Stimulated activated CD4-positive, alpha-beta T cell treated with anti-CD3 and anti-CD28 coated beads, Interleukin-1b, Interleukin-23, amount 100 ng/mL, for 48 hours (primary cell): ENCODE measurements at regions not wholly inside any gene's neighbourhood (a gene's known extent, or its start where the extent isn't known, plus 50 kb on each side); places are given as distances from the start of the nearest gene placed in this dataset.

Source experiments
- DNase-seq: peaks from one replicate; pipeline ENCODE4 v3.0.0-alpha.2; 2020

DNA sequence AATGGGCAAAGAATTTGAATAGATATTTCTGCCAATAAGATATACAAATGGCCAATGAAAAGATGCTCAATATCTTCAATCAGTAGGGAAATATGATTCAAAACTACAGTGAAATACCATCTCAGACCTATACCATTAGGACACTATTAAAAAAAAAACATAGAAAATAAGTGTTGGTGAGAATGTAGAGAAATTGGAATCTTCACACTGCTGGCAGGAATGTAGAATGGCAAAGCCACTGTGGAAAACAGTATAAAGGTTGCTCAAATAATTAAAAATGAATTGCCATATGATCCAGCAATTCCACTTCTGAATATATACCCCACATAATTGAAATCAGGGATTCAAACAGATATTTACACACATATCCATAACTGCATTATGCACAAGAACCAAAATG lies 88.1 kb upstream of the STARD13 start:
- no peak for DNase-seq

DNA sequence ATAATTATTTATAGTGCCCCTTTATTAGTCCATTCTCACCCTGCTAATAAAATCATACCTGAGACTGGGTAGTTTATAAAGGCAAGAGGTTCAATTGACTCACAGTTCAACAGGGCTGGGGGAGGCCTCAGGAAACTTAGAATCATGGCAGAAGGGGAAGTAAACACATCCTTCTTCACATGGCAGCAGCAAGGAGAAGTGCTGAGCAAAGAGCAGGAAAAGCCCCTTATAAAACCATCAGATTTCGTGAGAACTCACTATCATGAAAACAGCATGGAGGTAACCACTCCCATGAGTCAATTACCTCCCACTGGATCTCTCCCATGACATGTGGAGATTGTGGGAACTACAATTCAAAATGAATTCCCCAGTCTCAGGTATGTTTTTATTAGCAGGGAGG lies 89.9 kb upstream of the STARD13 start:
- DNase-seq: no peak

DNA sequence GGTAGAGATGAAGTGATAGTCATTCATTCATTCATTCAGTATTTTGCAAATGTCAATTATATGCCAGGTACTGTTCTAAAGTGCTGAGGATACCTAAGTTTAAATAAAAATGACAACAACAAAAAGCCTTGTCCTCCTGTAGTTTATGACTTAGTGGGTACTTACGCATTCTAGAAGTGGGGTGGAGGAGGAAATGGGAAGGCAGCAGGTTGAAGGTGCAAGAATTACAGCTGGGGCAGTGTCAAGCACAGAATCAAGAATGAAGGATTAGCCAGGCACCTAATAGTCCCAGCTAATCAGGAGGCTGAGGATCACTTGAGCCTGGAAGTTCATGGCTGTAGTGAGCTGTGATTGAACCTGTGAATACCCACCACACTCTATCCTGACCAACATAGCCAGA lies 90.7 kb upstream of the STARD13 start:
- no peak for DNase-seq

DNA sequence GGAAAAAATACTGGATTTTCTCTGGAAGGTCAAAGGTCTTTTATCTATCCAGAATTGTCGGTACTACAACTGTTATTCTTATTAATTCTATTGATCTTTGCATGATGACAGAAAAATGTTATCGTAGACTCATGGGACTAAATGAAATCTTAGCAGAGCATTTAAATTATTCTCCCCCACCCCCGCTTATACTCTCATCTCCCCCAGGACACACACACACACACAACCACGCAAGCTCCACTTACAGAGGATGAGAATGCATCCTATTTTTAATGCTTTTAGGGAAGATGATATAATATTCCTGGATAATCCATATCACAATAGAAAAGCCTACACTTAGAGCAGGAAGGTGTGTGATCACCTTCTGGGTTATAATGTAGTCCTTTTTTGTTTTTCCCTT lies 91.9 kb upstream of the STARD13 start:
- DNase-seq: no peak

DNA sequence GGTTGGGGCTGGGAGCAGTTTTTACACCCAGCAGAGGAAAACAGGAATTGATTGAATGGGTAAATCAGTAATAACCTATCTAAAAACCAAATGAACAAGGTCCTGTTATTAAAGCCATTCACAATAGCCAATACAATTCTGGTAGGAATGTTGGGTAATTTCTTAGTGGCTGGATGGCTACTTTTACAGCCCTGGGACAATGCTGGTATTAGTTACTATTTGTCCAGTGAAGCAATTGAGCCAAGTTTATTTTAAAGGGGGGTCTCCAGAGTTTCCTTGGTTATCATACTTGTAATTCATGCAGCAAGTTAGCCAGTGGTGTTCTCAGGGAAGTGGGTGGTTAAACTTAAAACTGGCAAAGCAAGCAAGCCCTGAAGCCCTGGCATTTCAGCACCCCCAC lies 92.3 kb upstream of the STARD13 start:
- DNase-seq: no peak

DNA sequence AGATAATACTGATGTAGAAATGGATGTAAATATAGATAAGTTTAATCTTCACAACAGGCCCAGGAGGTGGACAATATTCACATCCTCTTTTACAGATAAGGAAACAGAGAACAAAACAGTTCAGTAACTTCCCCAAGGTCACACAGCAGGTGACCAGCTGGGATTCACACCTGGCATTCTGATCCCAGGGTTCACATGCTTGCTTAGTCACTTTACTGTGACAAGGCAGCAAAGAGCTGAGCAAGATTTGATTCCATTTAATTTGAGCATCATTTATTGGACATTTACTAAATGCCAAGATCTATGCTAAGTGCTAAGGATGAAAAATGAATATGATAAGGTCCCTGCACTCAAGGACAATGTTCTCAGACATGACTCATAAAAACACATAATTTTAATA lies 94.1 kb upstream of the STARD13 start:
- no peak for DNase-seq

DNA sequence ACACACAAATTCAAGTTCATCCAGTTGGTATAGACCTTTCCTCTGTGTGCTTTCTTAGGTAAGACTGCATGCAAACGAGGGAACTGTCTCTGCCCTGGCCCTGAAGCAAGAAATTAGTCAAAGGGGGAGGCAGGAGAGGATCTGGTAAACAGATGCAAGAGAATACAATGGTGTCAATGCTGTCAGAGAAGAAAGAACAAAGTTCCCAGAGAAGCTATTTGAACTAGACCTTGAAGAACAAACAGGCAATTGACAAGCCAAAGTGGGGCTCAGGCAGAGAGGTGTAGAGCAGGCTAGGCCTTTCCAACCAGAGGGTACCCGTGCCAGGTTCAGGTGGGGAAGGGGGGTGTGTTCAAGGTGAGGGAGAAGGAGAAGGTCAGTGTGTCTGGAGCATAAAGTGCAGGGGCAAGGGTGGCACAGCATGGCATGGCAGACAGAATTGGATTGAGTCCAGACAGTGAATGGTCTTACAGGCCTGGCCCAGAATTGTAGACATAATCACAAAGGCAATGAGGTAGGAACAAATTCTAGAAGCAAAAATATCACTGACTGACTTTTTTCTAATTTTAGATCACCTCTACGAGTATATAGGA lies 95.0 kb upstream of the STARD13 start:
- DNase-seq: no peak

DNA sequence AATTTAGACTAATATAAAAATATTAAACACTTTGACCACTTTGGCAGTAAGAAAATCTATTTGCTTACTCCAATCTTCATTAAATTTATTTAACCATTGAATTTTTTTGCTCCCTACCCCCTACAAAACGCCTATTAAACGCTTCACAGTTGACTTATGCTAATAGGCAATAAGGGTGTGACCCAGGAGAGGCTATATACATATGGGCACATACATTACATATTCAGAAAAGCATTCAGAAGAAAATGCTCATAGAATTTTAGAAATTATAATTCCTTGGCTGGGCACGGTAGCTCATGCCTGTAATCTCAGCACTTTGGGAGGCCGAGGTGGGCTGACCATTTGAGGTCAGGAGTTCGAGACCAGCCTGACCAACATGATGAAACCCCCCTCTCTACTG lies 95.6 kb upstream of the STARD13 start:
- DNase-seq: no peak

DNA sequence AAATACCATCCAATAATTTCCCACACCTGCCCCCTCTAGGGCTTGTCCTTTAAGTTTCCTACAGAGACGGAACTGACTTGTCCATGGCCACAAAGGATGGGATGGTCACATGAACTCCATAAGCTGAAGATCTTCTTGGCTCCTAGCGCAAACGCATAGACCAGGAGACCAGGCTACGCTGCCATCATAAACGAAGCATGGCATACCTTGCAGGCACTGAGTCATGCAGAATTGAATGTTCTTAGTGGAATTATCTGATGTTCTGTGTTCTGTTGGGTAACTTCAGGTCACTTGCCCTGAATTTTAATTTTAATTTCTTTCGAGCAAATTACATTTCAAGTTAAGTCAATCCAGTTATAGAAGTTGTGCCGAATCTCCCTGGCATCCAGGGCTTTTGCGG lies 96.4 kb upstream of the STARD13 start:
- no peak for DNase-seq

DNA sequence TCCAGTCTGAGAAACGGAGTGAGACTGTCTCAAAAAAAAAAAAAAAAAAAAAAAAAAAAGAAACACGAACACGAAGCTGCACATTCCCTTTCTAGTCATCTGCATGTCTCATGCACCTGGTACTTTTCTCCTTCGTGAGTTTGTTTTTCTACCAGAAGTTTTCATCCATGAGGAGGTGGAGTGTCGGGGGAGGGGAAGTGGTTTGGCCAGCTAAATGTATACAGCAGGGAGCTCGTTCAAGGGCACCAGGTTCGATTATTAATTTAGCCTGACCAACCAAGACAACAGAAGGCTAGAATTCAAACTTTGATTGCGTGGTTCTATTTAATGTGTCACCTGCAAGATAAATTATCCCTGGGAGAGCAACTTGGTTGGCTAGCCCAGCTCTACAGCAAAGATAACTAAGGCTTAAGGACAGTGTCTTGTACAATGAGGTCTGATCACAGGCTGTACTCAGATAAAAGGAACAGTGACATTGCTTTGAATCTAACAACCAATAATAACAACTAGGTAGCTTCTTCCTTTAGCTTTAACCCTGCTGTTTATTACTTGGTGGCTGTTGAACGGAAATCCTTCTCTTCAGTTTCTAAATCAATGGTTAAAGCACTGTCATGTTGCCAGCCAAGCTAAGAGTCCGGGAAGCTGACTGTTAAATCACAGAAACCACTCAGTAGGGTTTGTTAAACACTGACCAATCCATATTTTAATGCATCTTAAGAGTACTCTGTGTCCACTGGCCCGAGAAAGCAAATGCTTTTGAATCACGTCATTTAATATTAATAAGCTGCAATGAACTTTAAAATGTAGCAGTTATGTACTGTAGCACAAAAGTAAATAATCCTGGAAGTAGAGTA lies 98.4 kb upstream of the STARD13 start:
- no peak for DNase-seq

DNA sequence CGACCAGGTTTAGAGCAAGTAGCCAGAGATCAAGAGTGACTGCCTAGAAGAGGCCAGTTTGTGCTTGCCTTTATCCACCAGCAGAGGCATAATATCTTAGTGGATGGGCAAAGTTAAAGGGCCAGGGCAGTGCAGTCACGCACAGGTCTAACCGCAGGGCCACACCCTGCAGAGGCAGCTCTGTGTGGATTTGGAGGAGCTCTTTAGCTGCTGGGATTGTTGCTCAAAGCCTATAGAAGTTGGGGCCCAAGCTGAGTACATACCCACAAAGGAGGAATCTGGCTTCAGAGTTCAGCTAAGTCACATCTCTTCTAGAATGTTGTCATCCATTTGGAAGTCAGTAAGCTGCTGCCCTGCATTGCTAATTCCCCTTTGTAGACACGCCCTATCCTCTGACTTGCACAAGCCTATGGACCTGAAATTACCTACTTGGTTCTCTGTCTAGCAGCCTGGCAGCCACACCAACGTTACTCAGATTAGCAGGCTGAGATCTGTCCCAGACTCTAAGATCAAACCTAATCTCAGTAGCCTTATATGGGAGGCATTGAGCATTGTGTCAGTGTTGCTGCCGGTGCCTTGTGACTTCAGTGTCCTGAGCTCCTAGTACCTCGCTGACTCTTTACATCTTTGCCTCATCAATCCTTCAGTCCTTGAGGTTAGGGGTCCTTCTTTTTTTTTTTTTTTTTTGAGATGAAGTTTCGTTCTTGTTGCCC lies 102.9 kb upstream of the STARD13 start:
- DNase-seq: no peak

DNA sequence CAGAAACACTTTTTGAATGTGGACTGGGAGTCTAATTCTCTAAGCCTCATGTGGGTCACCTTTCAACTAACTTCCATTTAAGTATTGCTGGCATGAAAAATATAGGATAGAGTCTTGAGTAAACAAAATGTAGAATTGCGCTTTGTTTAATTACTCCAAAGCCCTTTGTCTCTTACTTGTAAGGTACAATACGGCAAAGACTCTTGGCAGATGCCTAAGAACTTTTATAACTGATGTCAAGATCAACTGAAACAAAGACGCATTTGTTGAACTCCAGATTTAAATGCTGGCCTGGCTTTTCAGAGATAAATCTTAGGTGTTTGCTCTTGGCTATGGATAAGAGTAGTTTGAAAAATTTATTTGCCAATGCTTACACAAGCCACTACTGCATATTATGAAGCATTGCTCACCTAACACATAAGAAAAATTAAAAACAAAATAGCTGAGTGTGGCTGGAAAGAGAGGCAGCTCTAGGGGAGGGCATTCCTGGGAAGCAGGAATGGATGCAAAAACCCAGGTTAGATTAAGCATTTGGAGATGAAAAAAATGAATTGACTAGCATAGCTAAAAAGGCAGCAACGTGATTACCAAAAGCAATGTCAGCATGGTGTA lies 107.3 kb upstream of the STARD13 start:
- no peak for DNase-seq

DNA sequence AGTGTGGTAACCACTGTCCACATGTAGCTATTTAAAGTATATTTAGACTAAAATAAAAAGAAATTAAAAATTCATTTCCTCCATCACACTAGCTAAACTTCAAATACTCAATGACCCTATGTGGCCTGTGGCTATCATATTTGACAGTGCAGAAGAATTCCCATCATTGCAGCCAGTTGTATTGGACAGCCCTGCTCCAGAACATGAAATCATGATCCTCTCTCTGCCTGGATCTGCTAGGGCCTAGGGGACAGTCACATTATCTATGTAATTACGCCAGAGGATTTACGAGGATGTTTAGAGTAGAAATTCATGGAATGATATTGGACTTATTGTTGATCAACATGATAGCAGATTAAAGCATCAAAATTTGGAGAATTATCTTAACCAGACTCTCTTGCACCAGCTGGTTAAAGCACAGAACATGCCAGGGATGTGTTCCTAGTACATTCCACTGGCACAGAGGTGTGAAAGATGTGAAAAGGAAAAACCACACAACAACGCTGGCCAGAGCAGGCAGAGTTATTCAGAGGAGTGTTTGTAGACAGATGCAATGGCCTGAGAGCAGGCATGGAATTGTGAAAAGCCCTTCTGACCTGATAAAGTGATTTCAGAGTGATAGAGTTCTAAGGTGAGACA lies 108.9 kb upstream of the STARD13 start:
- DNase-seq: no peak

DNA sequence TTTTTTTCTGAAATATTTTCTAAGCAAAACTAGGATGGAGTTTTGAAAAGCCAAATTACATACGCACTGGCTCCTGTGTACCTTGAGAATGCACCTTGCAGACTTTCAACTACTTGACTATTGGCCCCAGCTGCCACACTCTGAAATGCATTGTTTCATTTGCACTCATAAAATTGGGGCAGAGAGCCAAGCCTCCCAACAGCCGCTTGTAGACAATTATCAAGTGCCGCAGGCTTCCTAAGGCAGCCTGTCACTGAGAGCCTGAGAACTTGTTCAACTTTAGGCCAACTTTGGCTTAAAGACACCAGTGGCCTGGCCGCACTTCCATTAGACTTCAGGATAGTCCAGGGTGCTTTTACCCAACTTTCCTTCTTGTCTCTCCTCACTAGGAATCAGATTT lies 115.7 kb upstream of the STARD13 start:
- DNase-seq: no peak

DNA sequence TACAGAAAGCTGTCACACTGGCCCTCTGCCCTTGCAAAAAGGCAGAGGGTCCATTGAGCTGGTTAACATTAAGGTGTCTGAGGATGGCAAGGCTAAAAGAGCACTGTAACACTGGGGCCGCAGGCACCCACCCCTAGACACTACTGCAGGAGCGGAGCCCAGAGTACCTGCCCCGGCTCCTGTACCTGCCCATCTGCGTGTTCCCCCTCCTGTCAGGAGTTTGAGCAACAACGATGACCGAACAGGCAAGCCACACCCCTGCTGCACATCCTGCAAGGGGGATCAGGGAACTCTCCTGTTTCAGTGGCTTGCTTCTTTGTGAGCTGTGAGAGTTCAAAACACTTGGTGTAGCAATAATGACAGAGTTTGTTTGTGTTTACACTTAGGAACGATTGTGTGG lies 117.4 kb upstream of the STARD13 start:
- DNase-seq: no peak

DNA sequence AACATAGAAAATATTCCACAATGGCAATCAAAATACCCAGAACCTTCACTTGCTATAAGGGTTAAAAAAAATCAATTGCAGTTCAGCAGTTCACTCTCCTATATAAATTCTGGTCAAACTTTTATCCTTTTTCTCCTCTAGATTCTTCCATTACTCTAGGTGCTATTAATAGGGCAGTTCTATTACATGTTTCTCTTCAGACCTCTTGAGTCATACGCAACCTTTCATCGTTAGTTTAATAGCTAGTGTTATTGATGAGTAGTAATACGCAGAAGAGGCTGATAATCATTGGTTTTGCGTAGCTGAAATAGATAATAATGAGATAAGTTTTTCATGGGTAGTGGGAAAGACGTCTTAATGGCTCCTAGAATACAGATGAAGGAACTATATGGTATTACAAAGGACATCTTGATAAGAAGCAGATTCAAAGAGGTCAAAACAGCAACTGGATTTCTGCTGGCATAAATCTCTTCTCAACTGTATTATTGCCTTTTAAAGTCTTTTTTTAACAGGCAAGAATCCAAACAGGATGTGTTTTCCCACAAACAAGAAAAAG lies 118.3 kb upstream of the STARD13 start:
- DNase-seq: no peak

DNA sequence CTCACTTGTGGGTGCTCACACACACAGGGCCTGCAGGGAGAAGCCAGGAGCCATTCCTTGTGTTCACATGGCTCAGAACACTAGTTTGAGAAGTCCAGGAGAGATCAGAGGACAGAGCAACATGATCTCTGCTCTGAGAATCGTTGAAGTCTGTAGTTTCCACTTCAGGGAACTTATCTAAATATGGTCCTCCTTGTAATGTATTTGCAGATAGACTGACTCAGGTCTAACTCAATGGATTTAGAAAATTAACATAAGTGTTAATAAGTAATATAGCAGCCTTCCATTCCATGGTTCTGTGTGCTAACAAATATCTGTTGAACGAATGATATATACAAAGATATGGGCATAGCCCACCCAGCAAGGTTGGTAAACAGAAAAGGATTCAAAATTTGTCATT lies 119.8 kb upstream of the STARD13 start:
- no peak for DNase-seq

DNA sequence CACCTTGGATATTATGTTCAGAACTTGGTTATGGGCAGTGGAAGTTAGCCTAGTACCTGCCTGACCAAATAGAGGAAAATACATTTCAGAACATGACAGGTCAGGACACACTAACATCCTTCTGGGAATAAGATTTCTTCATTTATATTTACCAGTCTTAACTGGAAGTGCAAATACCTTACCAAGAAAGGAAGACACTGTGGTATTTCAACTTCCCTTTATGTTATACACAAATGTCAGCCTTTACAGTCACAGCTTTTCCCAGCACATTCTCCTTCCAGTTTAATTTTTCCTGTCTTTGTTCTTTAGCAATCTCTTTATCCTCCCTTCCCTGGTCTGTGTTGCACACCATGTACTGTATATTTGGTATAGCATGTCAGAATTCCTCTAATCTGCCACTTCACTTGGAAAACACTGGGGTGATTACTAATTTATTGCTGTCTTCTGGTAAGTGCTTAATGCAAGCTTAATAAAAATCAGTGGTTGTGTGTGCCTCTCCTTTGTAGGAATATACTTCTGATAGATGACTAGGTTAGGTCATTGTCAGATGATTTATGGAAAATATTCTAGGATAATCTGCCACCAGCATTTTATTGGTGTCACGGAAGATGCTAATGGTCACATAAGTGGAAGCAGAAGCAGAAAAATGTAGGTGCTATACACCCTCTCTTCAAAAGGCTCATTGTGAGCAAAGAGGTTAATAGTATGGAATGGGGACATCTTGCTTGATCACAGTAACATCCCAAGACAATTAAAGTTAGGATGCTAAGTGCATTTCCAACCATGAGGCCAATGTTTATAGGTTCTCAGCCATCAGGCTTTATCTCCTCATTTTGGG lies 124.3 kb upstream of the STARD13 start:
- no peak for DNase-seq

DNA sequence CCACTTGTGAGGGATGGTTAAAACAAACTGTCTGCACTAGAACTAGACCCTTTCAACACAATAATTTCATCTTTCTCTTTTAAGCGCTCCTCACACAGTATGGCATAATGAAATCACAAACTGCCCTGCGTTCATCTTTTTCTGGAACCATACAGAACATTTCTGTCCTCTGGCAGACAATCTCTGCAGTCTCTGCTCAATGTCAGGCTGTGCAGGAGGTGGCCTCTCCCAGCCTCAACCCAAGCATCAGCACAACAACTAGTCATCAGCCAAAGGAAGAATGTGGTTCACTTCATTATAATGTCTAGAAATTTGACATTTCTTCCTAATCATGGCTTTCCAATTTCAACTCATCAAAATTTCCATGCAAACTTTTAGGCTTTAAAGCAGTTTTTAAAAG lies 125.1 kb upstream of the STARD13 start:
- DNase-seq: no peak

DNA sequence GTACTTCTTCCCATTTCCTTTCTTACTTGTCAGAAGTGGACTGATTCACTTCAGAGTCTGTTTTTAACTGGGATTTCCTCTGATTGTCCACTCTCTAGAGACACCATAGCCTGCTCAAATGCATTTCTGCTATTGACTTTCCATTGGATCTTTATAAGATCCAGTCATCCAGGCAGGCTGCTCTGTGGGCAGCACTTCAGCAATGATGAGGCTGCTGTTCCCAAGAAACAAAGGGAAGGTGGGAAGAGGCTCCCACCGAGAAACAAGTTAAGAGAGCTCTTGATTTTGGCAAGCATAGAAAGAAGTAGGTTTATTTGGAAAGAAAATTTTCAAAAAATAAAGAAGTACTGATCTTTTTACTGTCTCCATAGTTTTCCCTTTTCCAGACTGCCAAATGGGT lies 125.8 kb upstream of the STARD13 start:
- DNase-seq: no peak

DNA sequence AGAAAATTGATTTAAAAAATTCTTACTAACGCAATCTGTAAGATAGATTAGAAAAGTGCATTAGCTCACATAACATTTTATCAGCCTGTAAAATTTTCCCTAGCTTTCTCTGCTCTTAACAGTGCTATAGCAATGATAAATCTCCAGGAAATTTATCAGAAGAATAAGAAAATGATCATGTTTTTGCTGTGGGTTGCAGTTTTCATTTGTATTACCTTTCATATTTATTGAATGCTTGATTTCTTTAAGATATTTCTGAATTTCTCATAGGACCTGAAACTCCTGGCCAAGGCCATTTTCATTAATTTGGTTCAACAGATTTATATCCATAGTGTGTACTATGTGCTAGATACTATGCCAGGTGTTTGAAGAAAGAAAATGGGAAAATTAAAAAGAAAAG lies 130.3 kb upstream of the STARD13 start:
- DNase-seq: no peak
